OCI-LY7 (cell line): ENCODE measurements at regions not wholly inside any gene's neighbourhood (a gene's known extent, or its start where the extent isn't known, plus 50 kb on each side); places are given as distances from the start of the nearest gene placed in this dataset.

Experiments
- EZH2phosphoT487 ChIP-seq: fragments of 200-600 bp; sonication (generic); IDR thresholded peaks from 2 replicates; pipeline ENCODE4 v1.6.1; 2018; ENCODE audit warnings: low read depth, borderline replicate concordance, mild to moderate bottlenecking, mixed run types, antibody characterized with exemption, low read length, moderate library complexity, mixed read lengths
- TF ChIP-seq, protein P1 (sequence below): fragments of 200-600 bp; sonication (generic); conservative IDR thresholded peaks from 2 replicates; pipeline ENCODE4 v1.5.1; 2014; ENCODE audit warnings: mild to moderate bottlenecking, antibody characterized with exemption, low read length, moderate library complexity, mixed read lengths

DNA sequence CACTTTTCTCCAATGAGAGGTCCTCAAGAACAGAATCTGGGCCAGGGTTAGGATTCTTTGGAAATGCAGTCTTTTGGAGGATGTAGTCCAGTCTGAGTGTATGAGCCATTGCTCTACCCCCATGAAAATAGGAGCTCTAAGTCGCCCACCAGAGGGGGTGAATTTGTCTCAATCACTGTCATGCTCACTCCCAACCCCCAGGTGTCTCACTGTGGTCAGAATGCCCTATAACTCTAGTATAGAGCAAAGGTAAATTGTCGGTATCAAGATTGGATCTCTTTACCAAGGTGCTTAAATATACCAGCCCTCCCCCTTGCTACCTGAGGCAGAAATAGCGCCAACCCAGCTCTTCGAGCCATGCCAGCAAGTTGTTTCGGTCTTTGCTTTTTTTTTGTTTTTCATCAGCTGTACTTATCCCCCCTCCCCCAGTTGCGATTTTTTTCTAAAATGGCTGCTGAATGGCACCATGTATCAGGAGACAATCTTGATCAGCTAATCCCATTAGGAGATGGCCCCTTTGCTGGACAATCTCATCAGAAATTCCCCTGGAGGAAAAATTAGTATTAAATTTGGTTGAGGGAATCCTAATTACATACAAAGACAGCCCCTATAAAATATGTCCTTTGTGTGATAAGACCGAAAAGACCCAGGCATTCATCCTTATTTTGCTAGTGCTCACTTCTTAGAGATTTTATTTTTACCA, 130.7 kb downstream of the EBLN2 start:
- TF ChIP-seq, protein P1, sequence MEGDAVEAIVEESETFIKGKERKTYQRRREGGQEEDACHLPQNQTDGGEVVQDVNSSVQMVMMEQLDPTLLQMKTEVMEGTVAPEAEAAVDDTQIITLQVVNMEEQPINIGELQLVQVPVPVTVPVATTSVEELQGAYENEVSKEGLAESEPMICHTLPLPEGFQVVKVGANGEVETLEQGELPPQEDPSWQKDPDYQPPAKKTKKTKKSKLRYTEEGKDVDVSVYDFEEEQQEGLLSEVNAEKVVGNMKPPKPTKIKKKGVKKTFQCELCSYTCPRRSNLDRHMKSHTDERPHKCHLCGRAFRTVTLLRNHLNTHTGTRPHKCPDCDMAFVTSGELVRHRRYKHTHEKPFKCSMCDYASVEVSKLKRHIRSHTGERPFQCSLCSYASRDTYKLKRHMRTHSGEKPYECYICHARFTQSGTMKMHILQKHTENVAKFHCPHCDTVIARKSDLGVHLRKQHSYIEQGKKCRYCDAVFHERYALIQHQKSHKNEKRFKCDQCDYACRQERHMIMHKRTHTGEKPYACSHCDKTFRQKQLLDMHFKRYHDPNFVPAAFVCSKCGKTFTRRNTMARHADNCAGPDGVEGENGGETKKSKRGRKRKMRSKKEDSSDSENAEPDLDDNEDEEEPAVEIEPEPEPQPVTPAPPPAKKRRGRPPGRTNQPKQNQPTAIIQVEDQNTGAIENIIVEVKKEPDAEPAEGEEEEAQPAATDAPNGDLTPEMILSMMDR = peak; percentile 69
- no peak for TF ChIP-seq EZH2phosphoT487
